LHCN-M2 (cell line): ENCODE measurements at regions not wholly inside any gene's neighbourhood (a gene's known extent, or its start where the extent isn't known, plus 50 kb on each side); places are given as distances from the start of the nearest gene placed in this dataset.
"Not testable (repeated sequence)": the region's sequence is repeated elsewhere in the genome, so short reads cannot be mapped to it uniquely, and the experiment has no call there.

Experiments used
- DNase-seq: peaks from one replicate; pipeline ENCODE4 v3.0.0-alpha.2; 2012; ENCODE audit warnings: low read depth

DNA sequence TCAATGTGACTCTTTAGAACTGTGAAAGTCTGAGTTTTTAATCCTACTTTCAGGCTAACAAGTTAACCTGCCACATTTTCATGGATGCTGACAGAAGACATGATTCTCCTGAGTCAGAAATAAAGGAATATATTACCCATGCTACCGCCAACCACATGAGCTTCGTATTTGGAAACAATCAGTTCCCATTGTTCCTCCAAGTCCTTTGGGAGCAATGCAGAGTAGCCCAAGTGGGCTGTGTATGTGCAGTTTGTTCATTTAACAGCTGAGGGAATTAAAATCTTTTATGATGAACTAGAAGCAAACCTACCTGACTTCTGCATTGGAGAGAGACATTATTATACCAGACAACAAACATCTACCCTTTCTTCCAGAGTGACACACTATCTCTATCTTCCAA lies 169.3 kb upstream of the BET1 start:
- DNase-seq = no peak

DNA sequence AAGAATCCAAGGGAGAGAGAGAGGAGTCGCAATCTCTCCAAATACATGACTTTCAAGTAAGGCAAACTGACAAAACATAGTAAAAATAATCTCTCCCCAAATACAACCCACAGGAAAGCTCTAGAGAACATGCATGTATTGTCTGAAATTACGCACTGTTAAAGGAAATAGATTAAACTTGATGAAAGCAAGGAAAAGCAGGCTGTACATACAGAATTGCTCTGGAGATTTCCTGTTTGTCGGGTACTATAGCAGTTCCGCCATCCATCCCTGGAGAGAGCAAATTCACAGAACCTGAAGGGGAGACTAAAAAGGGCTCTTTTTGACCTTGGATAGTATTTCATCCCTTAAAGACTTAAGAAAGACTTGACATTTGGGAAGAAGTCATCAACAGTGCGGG lies 170.2 kb upstream of the BET1 start:
- DNase-seq = no peak

DNA sequence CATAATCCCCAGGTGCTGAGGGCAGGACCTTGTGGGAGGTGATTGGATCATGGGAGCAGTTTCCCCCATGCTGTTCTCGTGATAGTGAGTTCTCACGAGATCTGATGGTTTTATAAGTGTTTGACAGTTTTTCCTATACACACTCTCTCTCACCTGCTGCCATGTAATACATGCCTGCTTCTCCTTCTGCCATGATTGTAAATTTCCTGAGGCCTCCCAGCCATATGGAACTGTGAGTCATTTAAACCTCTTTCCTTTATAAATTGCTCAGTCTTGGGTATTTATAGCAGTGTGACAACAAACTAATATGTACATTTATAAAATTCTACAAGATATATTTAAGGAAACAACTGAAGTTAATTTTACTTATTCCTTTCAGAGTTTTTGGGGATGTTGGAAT lies 170.8 kb upstream of the BET1 start:
- no peak for DNase-seq

DNA sequence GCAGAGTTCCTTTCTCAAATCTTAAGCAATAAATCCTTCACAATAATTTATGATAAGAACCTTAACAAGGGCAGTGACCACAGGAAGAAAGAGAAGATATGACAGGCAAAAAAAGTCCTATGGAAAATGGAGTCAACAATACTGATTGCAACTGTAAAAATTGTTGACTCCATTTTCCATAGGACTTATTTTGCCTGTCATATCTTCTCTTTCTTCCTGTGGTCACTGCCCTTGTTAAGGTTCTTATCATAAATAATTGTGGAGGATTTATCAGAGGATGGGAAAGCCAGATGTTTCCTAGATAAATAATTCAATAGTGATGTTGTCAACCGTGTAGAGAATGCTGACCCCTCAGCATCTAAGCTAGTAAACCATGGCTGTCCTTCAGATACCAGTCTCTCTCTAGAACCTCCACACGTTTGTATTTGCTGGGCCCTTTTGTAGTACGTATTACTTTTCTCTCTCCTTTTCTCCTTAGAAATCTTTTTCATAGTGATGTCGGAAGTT lies 172.6 kb upstream of the BET1 start:
- DNase-seq = no peak

DNA sequence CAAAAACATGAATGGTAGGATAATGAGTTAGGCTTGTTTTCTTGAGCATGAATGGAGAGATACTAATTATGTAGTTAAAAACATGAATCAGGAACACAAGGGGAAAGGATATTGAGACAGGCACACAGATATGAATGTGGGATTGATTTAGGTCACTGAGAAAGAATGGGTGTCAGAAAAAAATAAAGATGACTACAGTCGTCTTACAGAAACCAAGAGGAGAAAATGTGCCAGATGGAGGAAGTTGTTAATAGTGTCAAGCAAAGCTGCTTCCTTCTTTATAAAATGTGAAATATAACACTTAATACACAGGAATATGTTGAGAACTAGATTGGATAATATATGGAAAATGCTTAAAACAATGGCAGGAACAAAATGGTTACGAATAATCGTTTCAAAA lies 173.3 kb upstream of the BET1 start:
- DNase-seq = no peak

DNA sequence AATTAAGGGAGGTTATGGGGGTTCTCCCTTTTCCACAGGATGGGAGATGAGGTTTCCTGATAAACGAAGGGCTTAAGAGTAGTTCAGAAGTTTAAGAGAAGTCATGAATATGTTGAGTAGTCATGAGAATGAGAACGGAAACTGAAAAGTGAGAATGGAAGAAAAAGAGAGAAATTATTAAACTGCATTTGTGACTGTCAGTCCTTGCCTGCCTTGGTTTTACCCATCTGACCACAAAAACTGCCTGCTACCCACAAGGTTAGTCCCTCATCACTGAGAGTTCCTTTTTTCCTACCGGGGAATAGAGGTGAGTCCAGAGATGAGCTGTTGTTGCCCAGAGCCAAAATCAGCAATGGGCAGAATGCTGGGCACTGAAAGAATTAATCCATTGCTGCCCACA lies 174.1 kb upstream of the BET1 start:
- DNase-seq = no peak

DNA sequence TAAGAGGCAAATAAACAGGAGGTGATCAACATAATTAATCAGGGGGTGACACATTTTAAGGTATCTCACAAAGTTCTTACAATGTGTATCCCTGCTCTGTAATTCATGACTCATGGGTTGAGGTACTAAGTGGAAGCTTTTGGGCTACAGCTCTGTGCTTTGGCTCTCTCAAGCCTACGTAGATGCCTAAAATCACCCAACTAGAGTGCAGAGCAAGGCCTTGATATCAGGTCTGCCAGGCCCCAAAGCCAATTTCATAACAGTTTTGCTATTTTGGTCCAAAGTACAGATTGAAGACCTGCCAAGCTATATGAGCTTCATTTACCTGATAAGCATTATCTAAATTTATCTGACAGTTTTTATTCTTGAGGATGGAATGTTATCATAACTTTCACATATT lies 175.3 kb upstream of the BET1 start:
- no peak for DNase-seq

DNA sequence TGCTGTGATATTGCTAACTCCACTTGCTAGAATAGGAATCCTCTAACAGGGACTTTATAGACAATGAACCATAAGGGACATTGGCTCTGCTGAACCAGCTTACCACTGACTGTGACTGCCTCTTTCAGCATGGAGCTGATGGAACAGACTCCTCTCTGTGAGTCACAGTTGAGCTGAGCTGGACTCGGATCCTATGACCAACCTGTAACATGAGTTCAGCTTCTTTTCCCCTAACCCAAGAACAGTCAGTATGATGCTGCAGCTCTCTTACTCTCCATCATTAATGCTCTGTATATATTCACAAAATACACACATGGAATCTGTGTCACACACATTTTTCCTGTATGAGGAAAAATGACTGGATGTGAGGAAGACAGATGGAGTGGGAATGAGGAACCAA lies 177.9 kb upstream of the BET1 start:
- DNase-seq = peak; percentile 96

DNA sequence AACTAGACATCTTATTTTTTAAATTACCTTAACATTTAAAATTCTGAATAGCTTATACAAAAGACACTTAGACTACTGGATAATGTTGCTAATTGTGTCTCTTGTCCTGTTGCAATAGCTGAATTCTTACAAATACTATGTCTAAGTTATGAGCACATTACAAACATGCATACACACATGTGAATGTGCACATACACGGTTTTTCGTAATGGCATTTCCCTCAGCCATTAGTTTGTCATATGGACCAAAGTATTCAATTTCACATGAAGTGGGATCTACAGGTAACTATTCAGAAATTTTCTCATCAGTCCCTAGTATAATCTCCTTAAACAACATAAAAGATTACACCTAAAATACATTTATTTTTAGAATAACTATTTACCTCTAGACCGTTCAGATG lies 178.6 kb upstream of the BET1 start:
- DNase-seq = peak; percentile 17

DNA sequence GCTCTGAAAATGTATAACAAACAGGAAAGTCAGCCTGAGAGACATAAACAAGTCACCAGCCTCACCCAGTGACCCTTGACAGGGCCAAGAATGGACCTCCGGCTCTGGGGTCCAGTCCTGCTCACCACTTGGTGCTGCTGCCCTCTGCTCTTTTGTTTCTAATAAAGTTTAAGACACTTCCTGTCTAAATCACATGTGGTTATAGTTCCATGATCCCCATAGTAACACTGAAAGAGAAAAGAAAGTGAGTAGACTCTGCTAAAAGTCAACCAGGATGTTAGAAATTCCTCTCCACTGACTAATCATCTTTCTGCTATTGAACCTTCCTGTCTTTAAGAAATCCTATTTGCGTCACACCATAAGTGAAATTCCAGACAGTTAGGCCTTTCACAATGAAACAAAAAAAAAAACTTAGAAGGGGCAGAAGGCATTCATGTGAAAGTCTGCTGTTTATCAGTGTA lies 179.2 kb upstream of the BET1 start:
- peak; percentile 100 for DNase-seq

DNA sequence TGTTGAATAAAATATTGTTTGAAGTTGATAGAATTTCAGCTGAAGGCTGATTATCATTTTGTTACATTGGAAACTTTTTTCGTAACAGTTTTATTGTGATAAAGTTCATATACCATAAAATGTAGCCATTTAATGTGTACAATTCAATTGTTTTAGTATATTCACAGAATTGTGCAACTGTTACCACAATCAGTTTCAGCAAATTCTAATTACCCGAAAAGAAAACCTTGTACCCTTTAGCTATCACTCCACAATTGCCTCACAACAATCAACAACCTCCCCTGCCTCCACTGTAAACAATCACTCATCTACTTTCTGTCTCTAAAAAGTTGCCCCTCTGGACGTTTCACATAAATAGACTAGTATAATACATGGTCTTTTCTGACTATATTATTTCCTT lies 179.7 kb upstream of the BET1 start:
- peak; percentile 25 for DNase-seq

DNA sequence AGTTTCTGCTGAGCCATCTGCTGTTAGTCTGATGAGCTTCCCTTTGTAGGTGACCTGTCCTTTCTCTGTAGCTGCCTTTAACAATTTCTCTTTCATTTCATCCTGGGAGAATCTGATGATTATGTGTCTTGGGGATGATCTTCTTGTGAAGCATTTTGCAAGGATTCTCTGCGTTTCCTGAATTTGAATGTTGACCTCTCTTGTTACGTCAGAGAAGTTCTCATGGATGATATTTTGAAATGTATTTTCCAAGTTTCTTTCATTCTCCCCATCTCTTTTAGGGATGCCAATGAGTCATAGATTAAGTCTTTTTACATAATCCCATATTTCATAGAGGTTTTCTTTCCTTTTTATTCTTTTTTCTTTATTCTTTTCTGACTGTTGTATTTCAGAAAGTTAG lies 184.2 kb upstream of the BET1 start:
- no peak for DNase-seq

DNA sequence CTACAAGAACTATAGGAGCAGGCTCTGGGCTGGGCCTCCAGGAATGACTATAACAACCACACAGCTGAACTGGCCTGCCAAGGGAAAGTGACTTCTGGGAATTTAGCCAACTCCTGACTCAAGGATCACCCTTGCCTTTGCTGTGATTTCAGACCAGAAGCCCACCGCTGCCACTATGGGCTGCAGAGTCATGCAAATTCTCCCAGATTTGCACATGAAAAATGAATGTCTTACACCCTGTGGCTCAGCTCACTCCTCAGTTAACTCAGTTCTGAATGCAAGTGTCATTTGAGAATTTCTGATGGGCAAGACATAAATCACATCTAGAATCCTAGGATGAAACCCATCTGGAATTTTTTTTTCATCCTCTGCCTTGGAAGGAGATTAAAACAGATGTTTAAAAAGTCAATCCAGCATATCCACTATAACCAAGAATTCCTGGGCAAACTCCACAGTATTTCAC lies 186.5 kb upstream of the BET1 start:
- DNase-seq = peak; percentile 98

DNA sequence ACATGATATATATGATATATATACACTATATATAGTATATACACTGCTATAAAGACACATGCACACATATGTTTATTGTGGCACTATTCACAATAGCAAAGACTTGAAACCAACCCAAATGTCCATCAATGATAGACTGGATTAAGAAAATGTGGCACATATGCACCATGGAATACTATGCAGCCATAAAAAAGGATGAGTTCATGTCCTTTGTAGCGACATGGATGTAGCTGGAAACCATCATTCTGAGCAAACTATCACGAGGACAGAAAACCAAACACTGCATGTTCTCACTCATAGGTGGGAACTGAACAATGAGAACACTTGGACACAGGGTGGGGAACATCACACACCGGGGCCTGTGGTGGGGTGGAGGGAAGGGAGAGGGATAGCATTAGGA lies 190.3 kb upstream of the BET1 start:
- DNase-seq = not testable (repeated sequence)

DNA sequence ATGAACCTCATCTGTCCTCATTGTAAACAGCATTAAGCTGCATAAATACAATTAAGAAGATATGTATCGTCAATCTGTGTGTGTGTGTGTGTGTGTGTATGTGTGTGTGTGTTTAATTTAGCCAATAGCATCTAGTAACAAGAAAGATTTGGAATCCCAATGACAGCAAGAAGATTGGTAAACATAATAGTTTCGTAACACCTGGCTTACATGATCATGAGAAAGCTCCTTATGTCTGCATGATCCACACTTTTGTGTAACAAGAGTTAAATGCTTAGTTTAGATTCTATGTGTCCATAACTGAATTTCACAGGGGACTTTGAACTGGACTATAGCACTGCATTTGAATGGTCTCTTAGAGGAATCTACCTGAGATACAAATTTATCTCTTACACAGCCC lies 191.0 kb upstream of the BET1 start:
- no peak for DNase-seq

DNA sequence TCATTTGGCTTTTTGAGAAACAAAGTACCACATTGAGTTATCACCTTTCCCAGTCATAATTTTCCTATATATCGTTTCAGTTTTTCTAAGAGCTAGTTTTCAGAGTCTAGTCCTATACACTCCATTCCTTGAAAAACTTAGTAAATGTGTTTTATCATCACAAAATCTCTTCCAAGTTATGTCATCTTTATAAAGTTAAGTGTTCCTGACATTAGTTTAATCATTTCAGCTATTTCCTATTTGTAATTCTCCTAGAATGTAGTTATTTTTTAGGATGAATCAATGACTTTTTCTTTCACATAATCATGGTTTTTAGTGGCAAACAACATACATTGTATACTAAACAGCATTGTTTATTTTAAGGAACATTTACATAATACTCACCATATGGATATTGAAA lies 191.7 kb upstream of the BET1 start:
- no peak for DNase-seq

DNA sequence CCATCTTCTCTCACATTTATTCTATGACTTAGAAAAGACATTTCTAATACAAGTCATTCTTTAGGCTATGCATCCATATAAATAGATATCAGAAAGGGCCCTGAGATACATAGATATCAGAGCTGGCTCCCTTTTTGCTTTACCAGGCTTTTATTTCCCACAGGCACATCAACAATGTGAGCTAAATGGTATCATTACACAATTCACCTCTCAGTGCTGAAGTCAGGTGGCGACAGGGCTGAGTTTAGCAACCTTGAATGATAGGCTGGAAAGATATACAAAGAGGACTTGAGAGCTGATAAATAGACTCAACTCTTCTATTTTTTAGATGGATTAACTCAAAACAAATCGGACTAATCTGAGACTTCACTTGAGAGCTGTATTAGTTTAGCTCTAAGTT lies 189.2 kb upstream of the COL1A2 start:
- no peak for DNase-seq

DNA sequence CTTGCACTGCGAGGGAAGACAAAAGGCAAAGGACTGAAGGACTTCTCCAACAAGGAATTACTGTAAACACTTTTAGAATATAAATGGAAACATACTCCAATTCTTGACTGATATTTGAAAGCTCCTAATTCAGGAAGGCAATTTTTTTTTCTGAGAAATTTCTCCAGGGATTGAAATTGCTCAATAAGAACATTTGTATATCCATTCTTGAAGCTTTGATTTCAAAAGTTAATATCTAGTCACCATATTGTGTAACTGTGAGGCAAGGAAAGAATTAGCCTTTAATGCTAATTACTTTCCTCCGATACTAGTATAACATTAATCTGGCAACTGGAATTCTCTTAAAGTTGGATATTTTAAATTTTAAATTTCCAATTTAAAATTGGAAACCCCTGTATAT lies 188.4 kb upstream of the COL1A2 start:
- DNase-seq = peak; percentile 45

DNA sequence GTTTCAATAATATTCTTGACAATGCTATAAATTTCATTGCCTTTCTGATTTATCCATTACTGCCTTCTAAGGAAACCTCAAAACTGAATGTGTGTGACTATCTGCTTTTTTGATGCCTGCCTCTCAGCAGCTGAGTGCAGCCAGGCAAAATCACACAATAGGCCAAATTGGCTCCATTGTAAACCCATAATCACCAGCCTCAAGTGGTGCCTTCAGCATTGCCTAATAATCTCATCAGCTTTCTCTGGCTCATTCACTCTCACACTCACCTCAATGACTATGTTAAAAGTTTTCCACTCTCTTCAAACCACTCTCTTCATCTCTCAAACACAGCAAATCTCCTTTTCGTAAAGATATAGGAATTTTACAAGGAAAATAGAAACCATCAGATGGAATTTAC lies 182.5 kb upstream of the COL1A2 start:
- DNase-seq = no peak

DNA sequence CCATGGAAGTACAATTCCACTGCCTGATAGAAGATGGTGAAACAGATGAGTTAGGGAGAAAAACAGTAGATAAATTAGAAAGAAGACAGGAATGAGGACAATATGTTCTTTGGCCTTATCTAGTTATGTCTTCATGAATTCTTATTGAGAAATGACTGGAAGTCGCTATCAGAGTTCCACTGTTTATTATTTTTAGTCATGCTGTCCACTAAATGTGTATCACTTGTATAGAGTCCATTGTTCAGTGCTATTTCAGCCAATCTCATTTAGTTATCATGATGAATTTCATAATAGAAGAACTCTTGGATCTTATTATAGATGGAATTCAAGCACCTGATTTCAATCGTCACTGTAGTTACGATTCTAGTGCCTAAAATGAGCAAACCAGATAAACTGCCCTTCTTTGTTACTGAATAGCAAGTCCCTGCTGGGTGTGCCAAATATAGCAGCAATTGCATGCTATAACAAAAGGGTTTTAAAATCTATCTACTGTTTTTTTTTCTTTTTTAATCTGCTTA lies 177.7 kb upstream of the COL1A2 start:
- no peak for DNase-seq

DNA sequence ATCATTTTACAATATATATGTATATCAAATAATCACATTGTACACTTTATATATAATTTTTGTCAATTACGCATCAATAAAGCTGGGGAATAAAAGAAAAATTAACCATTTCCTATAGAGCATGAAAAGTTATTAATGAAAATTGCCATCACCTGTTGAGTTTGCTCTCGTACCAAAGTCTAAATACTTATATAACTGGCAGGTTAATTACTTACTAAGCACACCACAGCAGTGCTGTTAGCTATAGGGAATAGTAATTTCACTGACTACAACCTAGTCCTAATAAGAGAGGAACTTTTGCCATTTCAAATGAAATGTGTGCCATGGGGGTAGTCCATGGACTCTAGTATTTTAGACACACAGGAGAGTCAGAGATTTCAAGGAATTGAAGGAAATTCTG lies 176.9 kb upstream of the COL1A2 start:
- DNase-seq = no peak

DNA sequence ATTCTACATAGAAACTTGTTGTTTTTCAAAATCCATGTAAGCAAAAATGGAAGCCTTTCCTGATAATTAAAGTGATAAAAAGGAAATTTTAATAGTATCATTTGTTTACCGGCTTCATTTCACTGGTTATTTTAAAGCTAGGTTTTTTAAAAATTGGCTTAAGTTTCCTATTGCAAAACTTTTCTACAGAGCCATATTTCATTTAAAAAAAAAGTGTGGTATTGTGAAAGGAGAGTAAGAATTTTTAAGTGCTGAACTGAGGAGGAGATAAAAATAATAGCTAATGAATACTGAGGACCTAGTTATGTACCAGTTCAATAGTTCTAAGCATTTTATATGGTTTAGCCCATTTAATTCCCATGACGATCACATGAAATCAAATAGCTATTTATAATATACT lies 172.2 kb upstream of the COL1A2 start:
- no peak for DNase-seq

DNA sequence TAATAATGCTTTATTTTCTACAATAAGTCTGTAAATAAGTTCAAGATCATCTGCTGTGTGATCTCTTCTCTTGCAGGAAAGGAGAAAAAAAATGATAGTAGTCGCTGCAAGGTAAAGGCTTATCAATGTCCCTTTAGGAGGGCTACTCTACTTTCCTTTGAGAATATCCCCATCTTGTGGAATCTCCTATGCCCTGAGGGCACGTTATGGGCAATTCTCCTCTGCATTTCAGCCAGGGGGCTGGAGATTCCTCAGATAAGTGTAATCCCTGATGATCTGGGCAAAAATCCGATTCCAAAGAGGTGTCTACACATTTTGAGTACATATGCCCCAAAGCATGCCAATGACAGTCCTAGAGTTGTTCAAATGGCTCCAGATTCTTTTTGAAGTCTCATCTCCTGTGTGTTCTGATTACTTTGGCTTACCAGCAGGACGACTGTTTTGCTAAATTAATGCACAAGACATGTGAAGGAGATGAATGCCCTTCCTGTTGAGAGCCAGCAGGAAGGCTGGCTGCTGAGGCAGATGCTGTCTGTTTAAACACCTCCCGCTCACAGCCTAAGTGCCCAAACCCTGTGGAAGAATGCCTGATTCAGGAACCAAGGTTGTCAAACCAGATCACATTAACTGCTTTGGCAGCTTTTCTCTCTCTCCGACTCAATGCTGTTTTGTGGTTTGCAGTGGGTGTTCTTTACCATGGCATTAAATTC lies 171.2 kb upstream of the COL1A2 start:
- DNase-seq = peak; percentile 89

DNA sequence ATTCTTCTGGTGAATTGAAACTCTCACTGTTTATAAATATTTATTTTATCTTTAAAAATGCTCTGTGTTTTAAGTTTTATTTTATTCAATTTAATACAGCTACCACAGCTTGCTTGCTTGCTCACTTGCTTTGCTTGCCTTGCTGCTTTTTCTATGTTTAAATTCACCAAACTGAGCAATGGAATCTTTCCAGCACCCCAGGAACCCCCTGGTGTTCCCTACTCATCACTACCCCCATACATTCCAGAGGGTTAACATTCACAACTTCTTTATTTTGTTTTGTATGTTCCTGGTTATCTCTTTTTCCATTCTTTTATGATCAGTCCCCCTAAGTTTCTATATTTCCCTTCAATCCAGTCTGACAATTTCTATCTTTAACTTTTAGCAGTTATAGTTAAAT lies 166.5 kb upstream of the COL1A2 start:
- DNase-seq = no peak
